ENCODE measurements at regions not wholly inside any gene's neighbourhood (a gene's known extent, or its start where the extent isn't known, plus 50 kb on each side); places are given as distances from the start of the nearest gene placed in this dataset.

- TF ChIP-seq CTCF (IDR thresholded peaks at IDR 0.05; ENCODE audit: low read depth, low read length), result no peak
Observed at GRCh38 chr2:203789618-203790017, 78.0 kb upstream of the CTLA4 start.

GRCh38 chr2:203790134-203790852 lies 77.3 kb upstream of the CTLA4 start:
- H3K4me3 ChIP-seq (ENCODE audit: low read depth, low read length), result no peak overlapping the region
- no peak for TF ChIP-seq CTCF (IDR thresholded peaks at IDR 0.05; ENCODE audit: low read depth, low read length)

More at GRCh38 chr2:203789618-203790017, 78.0 kb upstream of the CTLA4 start:
- H3K4me3 ChIP-seq (ENCODE audit: low read depth, low read length), result no peak overlapping the region

GRCh38 chr2:203796248-203797010 lies 71.1 kb upstream of the CTLA4 start:
- TF ChIP-seq CTCF (IDR thresholded peaks at IDR 0.05; ENCODE audit: low read depth, low read length), result no peak
- H3K4me3 ChIP-seq (ENCODE audit: low read depth, low read length), result no peak overlapping the region

GRCh38 chr2:203797276-203797675 lies 70.3 kb upstream of the CTLA4 start:
- no peak overlapping the region for H3K4me3 ChIP-seq (ENCODE audit: low read depth, low read length)
- TF ChIP-seq CTCF (IDR thresholded peaks at IDR 0.05; ENCODE audit: low read depth, low read length), result no peak

DNA sequence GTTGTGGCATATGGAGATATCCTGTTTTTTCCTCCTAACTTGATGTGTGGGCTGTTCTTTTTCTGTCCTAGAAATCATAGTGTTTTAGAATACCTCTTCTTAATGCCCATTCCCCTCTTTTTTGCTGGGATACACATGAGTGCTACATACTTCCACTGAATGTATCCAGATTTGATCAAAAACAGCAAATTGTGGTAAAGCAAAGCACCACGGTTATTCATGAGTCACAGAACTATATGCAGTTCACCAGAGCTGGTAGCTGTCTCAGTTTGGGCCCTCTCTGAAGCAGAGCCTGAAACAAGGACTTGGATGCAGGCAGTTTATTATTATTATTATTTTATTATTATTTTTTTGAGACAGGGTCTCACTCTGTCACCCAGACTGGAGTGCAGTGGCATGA lies 69.9 kb upstream of the CTLA4 start:
- TF ChIP-seq CTCF (IDR thresholded peaks at IDR 0.05; ENCODE audit: low read depth, low read length), result no peak
- no peak overlapping the region for H3K4me3 ChIP-seq (ENCODE audit: low read depth, low read length)

DNA sequence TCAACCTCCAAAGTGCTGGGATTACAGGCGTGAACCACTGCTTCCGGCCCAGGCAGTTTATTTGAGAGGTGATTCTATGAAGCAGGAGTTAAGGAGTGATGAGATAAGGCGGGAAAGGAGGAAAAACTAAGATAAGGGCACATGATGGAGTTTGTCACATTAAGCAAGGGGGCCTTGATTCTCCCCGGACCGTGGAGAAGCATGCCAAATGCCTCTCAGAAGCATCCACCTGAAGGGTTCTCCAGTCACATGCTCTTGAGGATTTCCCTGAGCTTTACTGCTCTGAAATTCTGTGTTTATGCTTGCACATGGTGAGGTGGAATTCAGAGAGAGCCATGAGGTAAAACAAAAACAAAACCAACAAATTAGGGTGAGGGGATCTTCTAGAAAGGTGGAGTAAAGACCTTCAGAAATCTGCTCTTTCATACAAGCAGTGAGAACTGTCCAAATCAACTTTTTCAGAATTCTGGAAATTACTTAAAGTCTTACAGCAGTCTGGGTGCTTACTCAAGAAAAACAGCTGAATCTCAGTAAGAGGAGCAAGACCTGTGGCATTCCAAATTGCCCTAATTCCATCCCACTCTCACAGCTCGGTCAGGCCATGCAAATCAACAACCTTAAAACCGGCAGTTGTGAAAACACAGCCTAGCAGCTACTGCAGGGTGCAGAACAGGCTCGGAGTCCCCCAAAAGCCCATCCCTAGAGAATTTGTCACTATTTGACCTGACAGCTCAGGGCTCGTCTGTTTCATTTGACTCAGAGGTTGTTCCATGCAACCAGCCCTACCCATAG lies 69.1 kb upstream of the CTLA4 start:
- no peak overlapping the region for H3K4me3 ChIP-seq (ENCODE audit: low read depth, low read length)
- no peak for TF ChIP-seq CTCF (IDR thresholded peaks at IDR 0.05; ENCODE audit: low read depth, low read length)
